ENCODE measurements at regions not wholly inside any gene's neighbourhood (a gene's known extent, or its start where the extent isn't known, plus 50 kb on each side); places are given as distances from the start of the nearest gene placed in this dataset.

GRCh38 chr1:172956871-172957270, 93.9 kb downstream of the TNFSF18 start:
- no peak for TF ChIP-seq EZH2 (IDR thresholded peaks at IDR 0.05)
- TF ChIP-seq POLR2AphosphoS5 (IDR thresholded peaks at IDR 0.05; ENCODE audit: borderline replicate concordance, low read depth, low read length), result no peak

Measured in SK-N-MC (cell line).